ENCODE measurements at regions not wholly inside any gene's neighbourhood (a gene's known extent, or its start where the extent isn't known, plus 50 kb on each side); places are given as distances from the start of the nearest gene placed in this dataset.

GRCh38 chr7:106196460-106197021, 84.4 kb upstream of the SYPL1 start:
- TF ChIP-seq EP300 (IDR thresholded peaks at IDR 0.05) (no peak), CTCF (IDR thresholded peaks at IDR 0.05) (no peak), POLR2A (IDR thresholded peaks at IDR 0.05) (no peak)
- Histone ChIP-seq H3K27ac (no peak overlapping the region), H3K4me3 (no peak overlapping the region), H3K9me3 (no peaks in the 10 kb centered on the region), H3K27me3 (no peaks in the 10 kb centered on the region), H3K4me1 (peaks cover 0 to 6% (median 0%) of the 10 kb centered on the region in 4 donors), H3K36me3 (no peaks in the 10 kb centered on the region)
- DNase-seq (ENCODE audit: low spot score in 2 of 2): no peak
- 62 to 69% methylated on average over 2 of the region's 2 CpGs for WGBS, 2 donors

GRCh38 chr7:106193661-106194060, 81.5 kb upstream of the SYPL1 start:
- H3K9me3 ChIP-seq: no peaks in the 10 kb centered on the region
- H3K36me3 ChIP-seq: no peaks in the 10 kb centered on the region
- DNase-seq (ENCODE audit: low spot score in 2 of 2): no peak
- H3K27ac ChIP-seq: no peak overlapping the region
- TF ChIP-seq CTCF (IDR thresholded peaks at IDR 0.05) (no peak), POLR2A (IDR thresholded peaks at IDR 0.05) (no peak), EP300 (IDR thresholded peaks at IDR 0.05) (no peak)
- WGBS, 2 donors: 62 to 79% methylated on average over 1 of the region's 1 CpG
- H3K27me3 ChIP-seq: no peaks in the 10 kb centered on the region
- H3K4me1 ChIP-seq: no peaks in the 10 kb centered on the region
- H3K4me3 ChIP-seq: no peak overlapping the region

GRCh38 chr7:106190589-106191330, 78.6 kb upstream of the SYPL1 start:
- H3K27ac ChIP-seq: no peak overlapping the region
- TF ChIP-seq CTCF (IDR thresholded peaks at IDR 0.05) (no peak), EP300 (IDR thresholded peaks at IDR 0.05) (no peak), POLR2A (IDR thresholded peaks at IDR 0.05) (no peak)
- no peaks in the 10 kb centered on the region for H3K36me3 ChIP-seq
- no peaks in the 10 kb centered on the region for H3K9me3 ChIP-seq
- 48 to 56% methylated on average over 10 of the region's 10 CpGs for WGBS, 2 donors
- DNase-seq (ENCODE audit: low spot score in 2 of 2): no peak
- no peaks in the 10 kb centered on the region for H3K4me1 ChIP-seq
- H3K4me3 ChIP-seq: no peak overlapping the region
- H3K27me3 ChIP-seq: no peaks in the 10 kb centered on the region

GRCh38 chr7:106187613-106188350, 75.7 kb upstream of the SYPL1 start:
- Histone ChIP-seq H3K27me3 (peaks cover 0 to 3% of the 10 kb centered on the region in 2 donors), H3K9me3 (no peaks in the 10 kb centered on the region), H3K36me3 (no peaks in the 10 kb centered on the region), H3K4me1 (no peaks in the 10 kb centered on the region), H3K4me3 (no peak overlapping the region), H3K27ac (no peak overlapping the region)
- DNase-seq (ENCODE audit: low spot score in 2 of 2): no peak
- WGBS, 2 donors: 77 to 82% methylated on average over 9 of the region's 9 CpGs
- TF ChIP-seq CTCF (IDR thresholded peaks at IDR 0.05): no peak
- no peak for TF ChIP-seq POLR2A (IDR thresholded peaks at IDR 0.05)
- no peak for TF ChIP-seq EP300 (IDR thresholded peaks at IDR 0.05)

- Histone ChIP-seq H3K9me3 (no peaks in the 10 kb centered on the region), H3K4me3 (no peak overlapping the region), H3K36me3 (no peaks in the 10 kb centered on the region), H3K4me1 (no peaks in the 10 kb centered on the region), H3K27me3 (peaks cover 0 to 3% of the 10 kb centered on the region in 2 donors), H3K27ac (no peak overlapping the region)
- no peak for DNase-seq (ENCODE audit: low spot score in 2 of 2)
- TF ChIP-seq EP300 (IDR thresholded peaks at IDR 0.05) (no peak), POLR2A (IDR thresholded peaks at IDR 0.05) (no peak), CTCF (IDR thresholded peaks at IDR 0.05) (no peak)
- 93 to 96% methylated on average over 3 of the region's 3 CpGs for WGBS, 2 donors
Measured at GRCh38 chr7:106185719-106186118, 73.6 kb upstream of the SYPL1 start.
